ENCODE measurements at regions not wholly inside any gene's neighbourhood (a gene's known extent, or its start where the extent isn't known, plus 50 kb on each side); places are given as distances from the start of the nearest gene placed in this dataset.

- Histone ChIP-seq H3K4me1 (peaks cover 0 to 12% (median 0%) of the 10 kb centered on the region in 3 donors), H3K27ac (peak overlapping the region in 1 of 4 donors; percentile 21), H3K27me3 (no peaks in the 10 kb centered on the region), H3K9me3 (peaks cover 0 to 22% (median 0%) of the 10 kb centered on the region in 3 donors), H3K36me3 (no peaks in the 10 kb centered on the region), H3K4me3 (no peak overlapping the region)
- no peak for ATAC-seq
- 57 to 59% methylated on average over 3 to 4 of the region's 4 CpGs for WGBS, 2 donors (ENCODE audit: low coverage in 1 of 2)
- no peak for TF ChIP-seq EP300 (IDR thresholded peaks at IDR 0.05)
- TF ChIP-seq CTCF (IDR thresholded peaks at IDR 0.05) = no peak
- no peak for TF ChIP-seq POLR2AphosphoS5 (IDR thresholded peaks at IDR 0.05)
Observed at GRCh38 chr3:23051240-23052140, 151.6 kb upstream of the UBE2E2 start.

DNA sequence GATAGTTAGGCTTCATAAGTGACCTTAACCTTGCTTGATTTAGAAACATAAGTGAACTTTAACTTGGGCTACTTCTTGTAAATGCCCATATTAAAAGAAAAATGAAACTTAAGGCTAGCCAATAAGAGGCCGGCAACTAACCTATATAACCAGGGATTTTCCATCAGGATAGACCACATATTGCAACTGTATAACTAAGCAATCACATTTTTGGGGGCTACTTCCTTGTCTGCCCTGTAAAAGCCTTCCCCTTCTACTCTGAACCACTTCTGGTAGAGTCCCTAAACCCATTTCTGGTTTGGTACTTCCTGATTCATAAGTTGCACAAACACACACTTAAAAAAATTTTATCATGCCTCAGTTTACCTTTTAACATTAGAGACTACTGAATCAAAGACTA is 150.9 kb upstream of the UBE2E2 start:
- H3K4me3 ChIP-seq = no peak overlapping the region
- WGBS, 2 donors (ENCODE audit: low coverage in 1 of 2) = 50% methylated on average over 1 of the region's 1 CpG; no CpG with 5 or more reads in 1 of the 2 donors
- no peaks in the 10 kb centered on the region for H3K27me3 ChIP-seq
- H3K27ac ChIP-seq = peak overlapping the region in 1 of 4 donors; percentile 21
- H3K9me3 ChIP-seq = peaks cover 0 to 14% (median 0%) of the 10 kb centered on the region in 3 donors
- H3K4me1 ChIP-seq = peaks cover 0 to 12% (median 0%) of the 10 kb centered on the region in 3 donors
- no peak for ATAC-seq
- no peaks in the 10 kb centered on the region for H3K36me3 ChIP-seq
- TF ChIP-seq EP300 (IDR thresholded peaks at IDR 0.05) = no peak
- no peak for TF ChIP-seq CTCF (IDR thresholded peaks at IDR 0.05)
- TF ChIP-seq POLR2A (IDR thresholded peaks at IDR 0.05) = no peak
- no peak for TF ChIP-seq POLR2AphosphoS5 (IDR thresholded peaks at IDR 0.05)

DNA sequence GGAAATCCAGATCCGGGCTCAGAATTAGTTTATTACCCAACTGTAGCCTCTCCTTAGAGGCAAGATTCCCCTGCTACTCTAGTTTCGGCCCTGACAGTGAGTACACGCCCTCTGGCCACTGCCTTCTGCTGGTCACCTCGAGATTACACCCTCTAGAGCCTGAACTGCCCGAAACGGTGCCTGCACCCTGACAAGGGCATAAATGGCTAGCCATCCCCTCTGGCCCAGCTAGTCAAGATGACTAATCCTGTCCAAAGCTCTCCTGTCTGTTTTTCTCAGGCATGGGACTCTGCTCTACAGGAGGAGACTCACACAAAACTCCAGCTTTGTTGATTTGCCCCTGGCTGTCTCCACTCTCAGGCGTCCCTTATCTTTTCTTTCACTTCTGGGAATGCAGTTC is 150.5 kb upstream of the UBE2E2 start:
- no peak overlapping the region for H3K27ac ChIP-seq
- H3K4me3 ChIP-seq = no peak overlapping the region
- H3K9me3 ChIP-seq = peaks cover 0 to 12% (median 0%) of the 10 kb centered on the region in 3 donors
- no peaks in the 10 kb centered on the region for H3K36me3 ChIP-seq
- H3K4me1 ChIP-seq = peaks cover 0 to 12% (median 0%) of the 10 kb centered on the region in 3 donors
- WGBS, 2 donors (ENCODE audit: low coverage in 1 of 2) = 86 to 100% methylated on average over 2 to 4 of the region's 7 CpGs
- TF ChIP-seq POLR2AphosphoS5 (IDR thresholded peaks at IDR 0.05) (no peak), CTCF (IDR thresholded peaks at IDR 0.05) (no peak), EP300 (IDR thresholded peaks at IDR 0.05) (no peak), POLR2A (IDR thresholded peaks at IDR 0.05) (no peak)
- ATAC-seq = peak; percentile 36
- no peaks in the 10 kb centered on the region for H3K27me3 ChIP-seq

GRCh38 chr3:23055733-23056376 is 147.3 kb upstream of the UBE2E2 start:
- 64 to 88% methylated on average over 1 to 2 of the region's 2 CpGs for WGBS, 2 donors (ENCODE audit: low coverage in 1 of 2)
- no peaks in the 10 kb centered on the region for H3K27me3 ChIP-seq
- no peak for ATAC-seq

More at GRCh38 chr3:23055733-23056376, 147.3 kb upstream of the UBE2E2 start:
- H3K36me3 ChIP-seq = no peaks in the 10 kb centered on the region
- H3K9me3 ChIP-seq = peaks cover 0 to 6% (median 0%) of the 10 kb centered on the region in 3 donors
- H3K27ac ChIP-seq = no peak overlapping the region
- TF ChIP-seq CTCF (IDR thresholded peaks at IDR 0.05) (no peak), POLR2A (IDR thresholded peaks at IDR 0.05) (no peak), POLR2AphosphoS5 (IDR thresholded peaks at IDR 0.05) (no peak), EP300 (IDR thresholded peaks at IDR 0.05) (no peak)
- peaks cover 0 to 12% (median 0%) of the 10 kb centered on the region in 3 donors for H3K4me1 ChIP-seq
- no peak overlapping the region for H3K4me3 ChIP-seq

All from gastroesophageal sphincter (tissue), 4 donors.